Panc1 (cell line): ENCODE measurements at regions not wholly inside any gene's neighbourhood (a gene's known extent, or its start where the extent isn't known, plus 50 kb on each side); places are given as distances from the start of the nearest gene placed in this dataset.

Experiments used
- ATAC-seq: fragments of 200-7000 bp; cut with Tn5 transposase; 2 replicates; pipeline ENCODE4 v1.9.1; 2020; ENCODE audit warnings: mild to moderate bottlenecking, moderate library complexity
- BruUV-seq: library from RNA; stranded (reverse); fragments of 400-500 nt; replicated peaks from 2 replicates; lab custom pipeline; 2021; lab: Mats Ljungman, UMichigan
- CTCF ChIA-PET: fragments of 300-600 bp; sonication (Branson Sonifier 250); formaldehyde crosslinking; loops from one replicate; lab custom pipeline; 2022; ENCODE audit warnings: antibody characterized with exemption; lab: Charles Lee
- POLR2A ChIA-PET: fragments of 300-600 bp; sonication (Branson Sonifier 250); formaldehyde crosslinking; loops from one replicate; lab custom pipeline; 2022; ENCODE audit warnings: antibody characterized with exemption; lab: Charles Lee
- DNase-seq: peaks from one replicate; pipeline ENCODE4 v3.0.0-alpha.2; 2010; ENCODE audit warnings: low read depth, low spot score
- H3K27ac ChIP-seq: 2 replicates; pipeline ENCODE4 v1.5.1; 2011; ENCODE audit warnings: mild to moderate bottlenecking, low read length, inconsistent platforms
- H3K27me3 ChIP-seq: fragments of 200-500 bp; sonication (Bioruptor generic); 2 replicates; pipeline ENCODE4 v1.6.0; 2014; ENCODE audit warnings: low read length, inconsistent platforms; ENCODE audit not compliant: control insufficient read depth, insufficient read depth
- H3K36me3 ChIP-seq: fragments of 200-500 bp; sonication (Bioruptor generic); 2 replicates; pipeline ENCODE4 v1.5.1; 2014; ENCODE audit warnings: inconsistent platforms, mild to moderate bottlenecking, low read length, moderate library complexity; ENCODE audit not compliant: control insufficient read depth, insufficient read depth
- H3K4me1 ChIP-seq: 2 replicates; pipeline ENCODE4 v1.5.1; 2011; ENCODE audit warnings: inconsistent platforms, mild to moderate bottlenecking, low read length, moderate library complexity; ENCODE audit not compliant: control insufficient read depth, insufficient read depth
- H3K4me3 ChIP-seq, 2 experiments: 2 replicates each; pipeline ENCODE4 v1.5.1; 2011 to 2012; ENCODE audit warnings: low read depth in 2 of 2, low read length in 2 of 2, mild to moderate bottlenecking in 2 of 2, inconsistent platforms in 1 of 2, moderate library complexity in 1 of 2
- H3K9me3 ChIP-seq: fragments of 200-500 bp; sonication (Bioruptor generic); 2 replicates; pipeline ENCODE4 v1.5.1; 2014; ENCODE audit warnings: low read depth, mild to moderate bottlenecking, inconsistent platforms, low read length, moderate library complexity; ENCODE audit not compliant: control insufficient read depth, insufficient read depth
- CTCF ChIP-seq: fragments of 450-650 bp; IDR thresholded peaks from 2 replicates; pipeline ENCODE4 v1.5.1; 2017; ENCODE audit warnings: mild to moderate bottlenecking
- POLR2AphosphoS5 ChIP-seq: IDR thresholded peaks from 2 replicates; pipeline ENCODE4 v1.6.1; 2012; ENCODE audit warnings: mild to moderate bottlenecking, low read depth, low read length, moderate library complexity
- REST ChIP-seq, 2 experiments: IDR thresholded peaks; 2 replicates each; pipeline ENCODE4 v1.6.1; 2011 to 2012; ENCODE audit warnings: low read depth in 2 of 2, control low read depth in 1 of 2, low read length in 1 of 2, mild to moderate bottlenecking in 1 of 2, moderate library complexity in 1 of 2; ENCODE audit not compliant: insufficient read depth in 1 of 2
- SIN3A ChIP-seq: IDR thresholded peaks from 2 replicates; pipeline ENCODE4 v1.6.1; 2012; ENCODE audit warnings: low read depth, mild to moderate bottlenecking, low read length, moderate library complexity, borderline replicate concordance; ENCODE audit not compliant: insufficient read depth
- TCF7L2 ChIP-seq: IDR thresholded peaks from 2 replicates; pipeline ENCODE4 v1.6.1; 2011; ENCODE audit warnings: mild to moderate bottlenecking, low read depth, low read length, inconsistent platforms
- in situ Hi-C: cut with HindIII; loops from 2 replicates; pipeline ENCODE4 v1.10.0; 2016; ENCODE audit warnings: low sequenced_read_pairs, low pct_unique_long_range_greater_than_20kb
- intact Hi-C: fragments of 100-400 bp; cut with micrococcal nuclease; formaldehyde crosslinking; loops from one replicate; pipeline ENCODE4 v1.10.0; 2022; ENCODE audit not compliant: unreplicated experiment

GRCh38 chr4:11597506-11597905, 168.8 kb upstream of the HS3ST1 start:
- no peak for ATAC-seq
- H3K27ac ChIP-seq, result no peak overlapping the region
- no peaks in the 10 kb centered on the region for H3K4me1 ChIP-seq
- in situ Hi-C loops (no loop called here), intact Hi-C loops (no loop called here)
- ChIA-PET POLR2A (no interaction called here), CTCF (no interaction called here)
- no TSS peak for BruUV-seq
- no peaks in the 10 kb centered on the region for H3K9me3 ChIP-seq
- H3K27me3 ChIP-seq, result no peaks in the 10 kb centered on the region
- H3K36me3 ChIP-seq, result no peaks in the 10 kb centered on the region
- DNase-seq, result no peak
- no peak overlapping the region for H3K4me3 ChIP-seq
- no peak for TF ChIP-seq SIN3A
- TF ChIP-seq REST (IDR thresholded peaks at IDR 0.05; ENCODE audit: insufficient read depth in 1 of 2, low read depth in 2 of 2, low read length in 1 of 2), result no peak
- TF ChIP-seq POLR2AphosphoS5, result no peak
- TF ChIP-seq CTCF, result no peak
- TF ChIP-seq TCF7L2, result no peak

GRCh38 chr4:11596989-11597388, 168.3 kb upstream of the HS3ST1 start:
- ATAC-seq (no peak), DNase-seq (no peak)
- Histone ChIP-seq H3K27ac (no peak overlapping the region), H3K36me3 (no peaks in the 10 kb centered on the region), H3K4me3 (no peak overlapping the region), H3K4me1 (no peaks in the 10 kb centered on the region), H3K27me3 (no peaks in the 10 kb centered on the region), H3K9me3 (no peaks in the 10 kb centered on the region)
- ChIA-PET CTCF (no interaction called here), POLR2A (no interaction called here)
- no peak for TF ChIP-seq REST (IDR thresholded peaks at IDR 0.05; ENCODE audit: insufficient read depth in 1 of 2, low read depth in 2 of 2, low read length in 1 of 2)
- TF ChIP-seq POLR2AphosphoS5, result no peak
- BruUV-seq, result no TSS peak
- intact Hi-C loops, result no loop called here
- in situ Hi-C loops, result no loop called here
